Adipocyte (in vitro differentiated cells): ENCODE measurements at regions not wholly inside any gene's neighbourhood (a gene's known extent, or its start where the extent isn't known, plus 50 kb on each side); places are given as distances from the start of the nearest gene placed in this dataset.
"Not testable (repeated sequence)": the region's sequence is repeated elsewhere in the genome, so short reads cannot be mapped to it uniquely, and the experiment has no call there.

Experiments used
- DNase-seq: peaks from one replicate; pipeline ENCODE4 v3.0.0-alpha.2; 2015; ENCODE audit warnings: low read depth
- H3K27me3 ChIP-seq: replicated peaks from 2 replicates; pipeline ENCODE4 v1.7.0; 2013; ENCODE audit warnings: mild to moderate bottlenecking, low read length, moderate library complexity; ENCODE audit not compliant: control insufficient read depth, insufficient read depth
- H3K36me3 ChIP-seq: 2 replicates; pipeline ENCODE4 v1.7.0; 2013; ENCODE audit warnings: low read length, mild to moderate bottlenecking, moderate library complexity; ENCODE audit not compliant: control insufficient read depth, insufficient read depth, severe bottlenecking
- H3K4me1 ChIP-seq: 2 replicates; pipeline ENCODE4 v1.7.0; 2013; ENCODE audit warnings: mild to moderate bottlenecking, low read length, moderate library complexity; ENCODE audit not compliant: control insufficient read depth, insufficient read depth
- H3K4me3 ChIP-seq: 2 replicates; pipeline ENCODE4 v1.7.0; 2013; ENCODE audit warnings: mild to moderate bottlenecking, low read length, moderate library complexity
- H3K9ac ChIP-seq: 2 replicates; pipeline ENCODE4 v1.7.0; 2013; ENCODE audit warnings: mild to moderate bottlenecking, low read length, moderate library complexity
- H3K9me3 ChIP-seq: 2 replicates; pipeline ENCODE4 v1.7.0; 2013; ENCODE audit warnings: mild to moderate bottlenecking, low read length, moderate library complexity; ENCODE audit not compliant: control insufficient read depth

DNA sequence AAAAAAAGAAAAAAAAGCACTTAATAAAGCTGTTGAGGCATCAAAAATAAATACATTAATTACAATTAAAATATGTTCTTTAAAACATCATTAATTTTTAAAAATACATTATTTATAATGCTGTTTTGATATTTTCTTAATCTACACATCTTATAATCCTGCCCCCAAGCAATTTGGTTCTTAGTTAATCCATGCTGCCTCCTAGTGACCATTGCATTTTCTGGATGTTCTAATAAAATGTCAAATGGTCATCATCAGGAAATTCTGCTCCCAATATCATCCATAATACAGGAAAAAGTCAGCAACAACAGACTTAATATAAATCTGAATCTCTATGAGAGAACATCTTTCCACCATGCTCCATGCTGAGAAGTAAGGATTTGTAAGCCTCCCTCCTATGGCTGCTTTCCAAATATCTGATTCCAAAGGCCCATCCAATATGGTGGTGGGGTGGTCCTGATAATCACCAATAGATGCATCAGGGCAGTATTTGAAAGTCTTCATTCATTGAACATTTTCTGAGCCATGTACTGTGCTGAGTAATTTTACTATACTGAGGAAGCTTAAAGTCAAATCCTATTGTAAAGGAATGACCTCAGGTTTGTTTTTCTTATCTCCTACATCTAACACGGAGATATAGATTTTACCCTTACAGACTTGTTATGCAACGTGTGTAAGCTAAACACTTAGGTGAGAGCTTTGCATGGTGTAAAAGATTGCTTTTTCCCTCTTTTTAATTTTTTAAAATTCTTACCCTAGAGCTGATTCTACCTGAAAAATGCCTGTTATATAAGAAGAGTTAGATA, 124.7 kb upstream of the BMAL1 start:
- no peak overlapping the region for H3K4me3 ChIP-seq
- no peaks in the 10 kb centered on the region for H3K36me3 ChIP-seq
- no peak overlapping the region for H3K9ac ChIP-seq
- H3K4me1 ChIP-seq = no peaks in the 10 kb centered on the region
- H3K27me3 ChIP-seq = peaks cover 11% of the 10 kb centered on the region
- peak; percentile 60 for DNase-seq
- H3K9me3 ChIP-seq = peaks cover 3% of the 10 kb centered on the region

DNA sequence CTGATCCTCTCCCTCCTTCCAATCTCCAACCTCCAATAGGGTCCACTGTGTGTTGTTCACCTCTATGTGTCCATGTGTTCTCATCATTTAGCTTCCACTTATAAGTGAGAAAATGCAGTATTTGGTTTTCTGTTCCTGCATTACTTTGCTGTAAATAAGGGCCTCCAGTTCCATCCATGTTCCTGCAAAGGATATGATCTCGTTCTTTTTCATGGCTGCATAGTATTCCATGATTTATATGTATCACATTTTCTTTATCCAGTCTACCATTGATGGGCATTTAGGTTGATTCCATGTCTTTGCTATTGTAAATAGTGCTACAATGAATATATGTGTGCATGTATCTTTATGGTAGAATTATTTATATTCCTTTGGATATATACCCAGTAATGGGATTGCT, 123.2 kb upstream of the BMAL1 start:
- DNase-seq, H3K36me3 ChIP-seq, H3K4me3 ChIP-seq, H3K9ac ChIP-seq, H3K9me3 ChIP-seq, H3K27me3 ChIP-seq, H3K4me1 ChIP-seq: not testable (repeated sequence)

DNA sequence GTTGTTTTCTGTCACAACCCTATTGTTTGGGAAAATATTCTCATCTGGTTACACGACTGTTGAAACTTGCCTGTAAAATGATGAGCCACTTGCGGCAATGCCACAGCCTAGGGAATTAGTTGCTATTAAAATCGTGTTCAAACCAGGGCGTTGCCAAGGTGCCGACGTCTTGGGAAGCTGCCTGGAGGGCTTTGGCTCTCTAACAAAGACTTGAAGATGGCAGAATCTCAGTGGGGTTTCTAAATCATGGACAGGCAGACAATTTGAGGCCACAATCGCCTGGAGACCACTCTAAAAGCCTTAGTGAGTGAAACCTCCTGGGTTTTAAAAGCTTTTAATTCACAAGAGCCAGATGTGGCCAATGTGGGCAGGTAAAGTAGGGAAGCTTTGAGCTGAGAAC, 117.2 kb upstream of the BMAL1 start:
- no peak for DNase-seq
- Histone ChIP-seq H3K36me3 (no peaks in the 10 kb centered on the region), H3K27me3 (peaks cover 27% of the 10 kb centered on the region), H3K9ac (no peak overlapping the region), H3K9me3 (peaks cover 3% of the 10 kb centered on the region), H3K4me1 (no peaks in the 10 kb centered on the region), H3K4me3 (no peak overlapping the region)

DNA sequence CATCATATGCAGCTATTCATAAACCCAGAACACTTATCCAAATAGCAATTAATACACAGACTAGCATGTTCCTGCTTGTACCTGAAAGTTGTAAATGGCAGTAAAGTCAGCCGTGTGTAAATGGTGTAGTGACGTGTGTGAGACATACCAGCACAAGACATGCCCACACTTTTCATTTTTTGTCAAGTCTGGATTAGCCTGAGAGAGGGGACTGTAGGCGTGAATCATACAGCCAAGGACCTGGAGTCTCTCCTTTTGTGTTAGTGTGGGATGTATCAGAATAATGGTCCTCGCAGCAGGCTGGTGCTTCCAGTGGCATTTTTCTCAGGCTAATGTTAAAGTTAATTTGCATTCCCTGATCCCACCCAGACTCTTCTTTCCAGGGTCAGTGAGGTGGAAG, 116.8 kb upstream of the BMAL1 start:
- Histone ChIP-seq H3K9me3 (peaks cover under 1% of the 10 kb centered on the region), H3K9ac (no peak overlapping the region), H3K4me1 (no peaks in the 10 kb centered on the region), H3K4me3 (no peak overlapping the region), H3K36me3 (no peaks in the 10 kb centered on the region), H3K27me3 (peaks cover 27% of the 10 kb centered on the region)
- no peak for DNase-seq

DNA sequence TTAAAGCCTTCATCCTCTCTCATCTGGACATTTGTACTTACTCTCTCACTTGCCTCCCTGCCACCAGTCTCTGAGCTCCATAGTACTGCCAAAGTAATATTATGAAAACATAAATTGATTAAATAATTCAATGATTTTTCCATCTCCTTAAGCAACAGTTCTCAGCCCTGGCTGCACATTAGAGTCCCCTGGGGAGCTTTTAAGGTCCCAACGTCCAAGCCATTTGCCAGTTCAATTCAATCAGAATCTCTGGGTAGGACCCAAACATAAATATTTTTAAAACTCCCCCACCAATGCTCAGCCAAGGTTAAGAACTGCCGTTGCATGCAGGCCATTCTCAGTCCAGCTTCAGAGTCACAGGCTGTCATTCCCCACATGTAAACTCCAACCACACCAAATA, 114.4 kb upstream of the BMAL1 start:
- DNase-seq = no peak
- peaks cover 27% of the 10 kb centered on the region for H3K27me3 ChIP-seq
- no peaks in the 10 kb centered on the region for H3K9me3 ChIP-seq
- H3K4me3 ChIP-seq = no peak overlapping the region
- no peak overlapping the region for H3K9ac ChIP-seq
- H3K36me3 ChIP-seq = no peaks in the 10 kb centered on the region
- no peaks in the 10 kb centered on the region for H3K4me1 ChIP-seq

DNA sequence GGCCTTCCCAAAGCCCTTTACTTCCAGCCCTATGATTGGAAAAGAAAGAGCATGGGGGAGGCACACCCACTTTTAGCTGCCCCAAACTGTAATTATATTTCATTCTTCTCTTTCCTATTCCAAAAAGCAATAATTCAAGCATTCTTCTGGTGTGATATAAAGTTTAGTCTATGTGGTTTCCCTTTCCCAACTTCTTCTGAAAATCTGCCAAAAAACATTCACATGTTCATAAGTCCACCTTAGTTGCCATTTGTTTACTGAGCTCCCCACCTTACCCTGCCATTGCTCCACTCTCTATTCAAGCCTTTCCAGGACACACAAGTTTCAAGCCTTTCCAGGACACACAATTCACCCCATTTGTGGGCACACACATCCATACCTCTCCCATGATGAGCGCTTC, 111.6 kb upstream of the BMAL1 start:
- Histone ChIP-seq H3K9ac (no peak overlapping the region), H3K27me3 (peaks cover 7% of the 10 kb centered on the region), H3K4me1 (peaks cover 6% of the 10 kb centered on the region), H3K36me3 (no peaks in the 10 kb centered on the region), H3K4me3 (no peak overlapping the region), H3K9me3 (no peaks in the 10 kb centered on the region)
- DNase-seq = peak; percentile 10

DNA sequence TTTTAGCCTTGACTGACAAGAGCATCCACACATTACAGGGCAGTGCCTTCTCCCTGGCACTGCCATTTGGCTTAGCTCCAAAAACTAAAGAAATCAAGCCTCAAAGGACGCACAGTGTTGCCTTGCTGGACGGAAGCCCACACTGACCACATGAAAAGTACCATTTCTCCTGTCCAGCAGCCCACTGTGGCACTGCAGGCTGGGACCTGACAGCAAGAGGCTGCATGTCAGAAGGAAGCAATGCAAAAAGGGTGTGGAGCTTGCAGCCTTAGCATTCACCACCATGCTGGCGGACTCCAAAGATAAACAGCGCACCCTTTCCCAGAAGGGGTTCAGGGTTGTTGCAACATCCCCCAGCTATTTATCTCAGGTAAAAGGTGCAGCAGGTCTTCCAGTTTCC, 109.3 kb upstream of the BMAL1 start:
- DNase-seq = no peak
- Histone ChIP-seq H3K27me3 (peaks cover 2% of the 10 kb centered on the region), H3K4me1 (peaks cover 6% of the 10 kb centered on the region), H3K9me3 (no peaks in the 10 kb centered on the region), H3K4me3 (no peak overlapping the region), H3K9ac (no peak overlapping the region), H3K36me3 (no peaks in the 10 kb centered on the region)

DNA sequence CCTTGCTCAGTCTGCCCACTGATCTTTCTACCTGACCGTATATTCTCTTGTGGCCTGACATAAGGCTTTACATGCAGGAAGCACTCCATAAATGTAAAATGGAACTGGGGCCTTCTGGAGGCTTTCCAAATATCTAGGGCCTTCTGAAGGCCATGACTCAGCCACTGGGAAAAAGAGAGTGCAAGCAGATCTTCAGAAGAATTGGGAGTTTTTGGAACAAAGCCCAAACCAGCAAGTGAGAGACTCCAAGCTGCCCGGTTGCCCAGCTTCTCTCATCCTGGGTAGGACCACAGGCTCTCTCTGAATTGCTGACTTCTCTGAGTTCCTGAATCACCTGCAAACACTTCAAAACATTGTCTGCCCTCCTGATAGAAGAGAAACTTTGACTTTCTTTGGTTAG, 107.9 kb upstream of the BMAL1 start:
- peak; percentile 69 for DNase-seq
- peaks cover 12% of the 10 kb centered on the region for H3K4me1 ChIP-seq
- no peak overlapping the region for H3K4me3 ChIP-seq
- H3K36me3 ChIP-seq = no peaks in the 10 kb centered on the region
- no peak overlapping the region for H3K9ac ChIP-seq
- H3K9me3 ChIP-seq = no peaks in the 10 kb centered on the region
- peaks cover 2% of the 10 kb centered on the region for H3K27me3 ChIP-seq

DNA sequence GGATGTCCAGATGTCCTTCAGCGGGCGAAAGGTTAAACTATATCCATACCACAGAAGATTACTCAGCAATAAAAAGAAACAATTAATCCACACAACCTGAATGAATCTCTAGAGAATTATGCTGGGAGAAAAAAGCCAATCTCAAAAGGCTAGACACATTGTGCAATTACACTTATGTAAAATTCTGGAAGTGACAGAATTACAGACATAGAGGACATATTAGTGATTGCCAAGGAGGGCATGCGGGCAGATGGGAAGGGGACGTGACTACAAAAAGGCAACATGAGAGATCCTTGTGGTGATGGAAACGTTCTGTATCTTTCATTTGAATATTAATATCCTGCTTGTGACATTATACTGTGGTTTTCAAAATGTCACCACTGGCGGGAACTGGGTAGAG, 103.5 kb upstream of the BMAL1 start:
- H3K27me3 ChIP-seq = peaks cover 2% of the 10 kb centered on the region
- no peak overlapping the region for H3K9ac ChIP-seq
- H3K9me3 ChIP-seq = no peaks in the 10 kb centered on the region
- peaks cover 12% of the 10 kb centered on the region for H3K4me1 ChIP-seq
- H3K4me3 ChIP-seq = no peak overlapping the region
- no peak for DNase-seq
- no peaks in the 10 kb centered on the region for H3K36me3 ChIP-seq

DNA sequence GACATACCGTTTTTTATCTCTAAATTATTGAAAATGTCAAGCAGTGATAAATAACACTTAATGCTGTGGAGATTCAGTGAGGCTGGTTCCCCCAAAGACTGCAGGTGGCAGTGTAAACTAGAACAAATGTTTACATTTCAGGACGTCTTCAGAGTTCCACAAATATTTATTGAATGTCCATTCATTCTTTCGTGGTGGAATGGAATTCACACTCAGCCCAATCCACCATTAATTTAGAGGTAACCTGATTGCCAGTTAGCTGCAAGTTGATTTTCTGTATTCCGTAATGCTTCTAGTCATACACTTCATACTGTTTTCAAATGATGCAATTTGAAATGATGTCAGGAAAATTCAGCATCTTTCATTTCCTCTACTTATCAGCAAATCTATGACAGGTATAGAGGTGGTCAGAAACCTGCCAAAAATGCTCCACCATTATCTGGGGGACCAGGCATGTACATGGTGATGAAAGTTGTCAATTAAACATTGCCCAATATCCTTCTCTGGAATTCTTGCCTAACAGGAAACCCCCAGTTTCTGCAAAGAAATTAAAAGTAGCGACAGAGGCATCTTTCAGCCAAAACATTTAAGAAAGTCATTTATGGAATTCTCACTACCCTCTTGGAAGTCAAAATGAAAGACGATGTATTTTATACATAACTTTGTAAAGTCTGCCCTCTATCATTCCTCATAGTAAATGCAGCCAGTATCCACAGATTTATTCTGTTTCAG, 94.3 kb upstream of the BMAL1 start:
- H3K36me3 ChIP-seq = no peaks in the 10 kb centered on the region
- peak overlapping the region; percentile 71 for H3K4me3 ChIP-seq
- peaks cover 19% of the 10 kb centered on the region for H3K9me3 ChIP-seq
- peaks cover 5% of the 10 kb centered on the region for H3K4me1 ChIP-seq
- no peaks in the 10 kb centered on the region for H3K27me3 ChIP-seq
- H3K9ac ChIP-seq = no peak overlapping the region
- peak; percentile 81 for DNase-seq

DNA sequence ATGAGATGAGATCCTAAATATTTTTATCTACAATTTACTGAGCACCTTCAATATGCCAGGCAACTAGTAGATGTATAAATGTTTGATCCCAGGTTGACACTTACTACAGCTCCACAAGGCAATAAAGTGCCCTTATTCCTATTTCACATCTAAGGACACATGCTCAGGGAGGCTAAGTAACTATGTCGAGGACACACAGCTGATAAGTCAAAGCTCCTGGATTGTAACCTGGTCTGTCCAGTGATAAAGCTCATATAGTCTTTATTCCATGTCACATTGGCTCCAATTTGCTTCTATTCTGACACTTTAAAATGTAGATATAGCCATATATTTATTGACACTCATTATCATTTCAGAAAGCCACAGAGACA, 93.8 kb upstream of the BMAL1 start:
- DNase-seq = no peak
- peaks cover 5% of the 10 kb centered on the region for H3K4me1 ChIP-seq
- H3K36me3 ChIP-seq = no peaks in the 10 kb centered on the region
- peaks cover 25% of the 10 kb centered on the region for H3K9me3 ChIP-seq
- no peak overlapping the region for H3K9ac ChIP-seq
- H3K27me3 ChIP-seq = no peaks in the 10 kb centered on the region
- H3K4me3 ChIP-seq = no peak overlapping the region
